LNCaP clone FGC (cell line): ENCODE measurements at regions not wholly inside any gene's neighbourhood (a gene's known extent, or its start where the extent isn't known, plus 50 kb on each side); places are given as distances from the start of the nearest gene placed in this dataset.

Source experiments
- DNase-seq: peaks from one replicate; pipeline ENCODE4 v3.0.0-alpha.2; 2011; ENCODE audit warnings: low read depth
- H3K4me3 ChIP-seq: 2 replicates; pipeline ENCODE4 v1.5.1; 2011; ENCODE audit warnings: mild to moderate bottlenecking, low read depth, low read length, control low read depth
- CTCF ChIP-seq: IDR thresholded peaks from 2 replicates; pipeline ENCODE4 v1.5.1; 2012; ENCODE audit warnings: mild to moderate bottlenecking; ENCODE audit not compliant: control insufficient read depth, insufficient read depth; ENCODE audit errors: extremely low read depth

GRCh38 chr21:24280596-24280995 lies 1326.7 kb downstream of the MRPL39 start:
- no peak for TF ChIP-seq CTCF
- no peak for DNase-seq

GRCh38 chr21:24278711-24279110 lies 1328.6 kb downstream of the MRPL39 start:
- H3K4me3 ChIP-seq, result no peak overlapping the region
- TF ChIP-seq CTCF, result no peak
- no peak for DNase-seq

More at GRCh38 chr21:24280596-24280995, 1326.7 kb downstream of the MRPL39 start:
- no peak overlapping the region for H3K4me3 ChIP-seq

GRCh38 chr21:24276204-24276603 lies 1331.1 kb downstream of the MRPL39 start:
- no peak overlapping the region for H3K4me3 ChIP-seq
- no peak for TF ChIP-seq CTCF
- DNase-seq, result no peak

- TF ChIP-seq CTCF, result no peak
- DNase-seq, result no peak
- no peak overlapping the region for H3K4me3 ChIP-seq
Measured at GRCh38 chr21:24275616-24276015, 1331.7 kb downstream of the MRPL39 start.

GRCh38 chr21:24272521-24272938 lies 1334.8 kb downstream of the MRPL39 start:
- no peak for TF ChIP-seq CTCF
- no peak for DNase-seq
- no peak overlapping the region for H3K4me3 ChIP-seq

GRCh38 chr21:24265987-24266386 lies 1341.3 kb downstream of the MRPL39 start:
- no peak for DNase-seq
- TF ChIP-seq CTCF, result no peak
- H3K4me3 ChIP-seq, result no peak overlapping the region

GRCh38 chr21:24260751-24261150 lies 1346.5 kb downstream of the MRPL39 start:
- H3K4me3 ChIP-seq, result no peak overlapping the region
- no peak for TF ChIP-seq CTCF
- no peak for DNase-seq
